Calu3 (cell line): ENCODE measurements at regions not wholly inside any gene's neighbourhood (a gene's known extent, or its start where the extent isn't known, plus 50 kb on each side); places are given as distances from the start of the nearest gene placed in this dataset.

Experiments
- BruUV-seq: library from RNA; stranded (reverse); fragments of 400-500 nt; replicated peaks from 2 replicates; lab custom pipeline; 2021; lab: Mats Ljungman, UMichigan
- CTCF ChIA-PET: fragments of 300-600 bp; sonication (Branson Sonifier 250); formaldehyde crosslinking; loops from one replicate; lab custom pipeline; 2022; ENCODE audit warnings: antibody characterized with exemption; lab: Charles Lee
- DNase-seq: peaks from one replicate; pipeline ENCODE4 v3.0.0; 2022
- H3K27ac Mint-ChIP-seq: one replicate; pipeline ENCODE4 v1.8.0; 2022; ENCODE audit warnings: mixed read lengths; ENCODE audit not compliant: unreplicated experiment
- H3K27me3 Mint-ChIP-seq: one replicate; pipeline ENCODE4 v1.8.0; 2022; ENCODE audit warnings: mixed read lengths; ENCODE audit not compliant: unreplicated experiment
- H3K36me3 Mint-ChIP-seq: one replicate; pipeline ENCODE4 v1.8.0; 2022; ENCODE audit warnings: mild to moderate bottlenecking, moderate library complexity, mixed read lengths; ENCODE audit not compliant: insufficient read depth, unreplicated experiment
- H3K4me1 Mint-ChIP-seq: one replicate; pipeline ENCODE4 v1.8.0; 2022; ENCODE audit warnings: mild to moderate bottlenecking, low read depth, mixed read lengths; ENCODE audit not compliant: unreplicated experiment
- H3K4me3 Mint-ChIP-seq: one replicate; pipeline ENCODE4 v1.8.0; 2022; ENCODE audit warnings: mild to moderate bottlenecking, low read depth, moderate library complexity, mixed read lengths; ENCODE audit not compliant: unreplicated experiment
- H3K9me3 Mint-ChIP-seq: one replicate; pipeline ENCODE4 v1.8.0; 2022; ENCODE audit warnings: low read depth, mixed read lengths; ENCODE audit not compliant: unreplicated experiment
- intact Hi-C: fragments of 100-400 bp; cut with micrococcal nuclease; formaldehyde crosslinking; loops from one replicate; pipeline ENCODE4 v1.10.0; 2022; ENCODE audit not compliant: unreplicated experiment
- TF ChIP-seq, protein P1 (sequence below): fragments of 200-600 bp; IDR thresholded peaks from one replicate; pipeline ENCODE4 v1.8.0; 2022; ENCODE audit warnings: antibody characterized with exemption; ENCODE audit not compliant: unreplicated experiment

DNA sequence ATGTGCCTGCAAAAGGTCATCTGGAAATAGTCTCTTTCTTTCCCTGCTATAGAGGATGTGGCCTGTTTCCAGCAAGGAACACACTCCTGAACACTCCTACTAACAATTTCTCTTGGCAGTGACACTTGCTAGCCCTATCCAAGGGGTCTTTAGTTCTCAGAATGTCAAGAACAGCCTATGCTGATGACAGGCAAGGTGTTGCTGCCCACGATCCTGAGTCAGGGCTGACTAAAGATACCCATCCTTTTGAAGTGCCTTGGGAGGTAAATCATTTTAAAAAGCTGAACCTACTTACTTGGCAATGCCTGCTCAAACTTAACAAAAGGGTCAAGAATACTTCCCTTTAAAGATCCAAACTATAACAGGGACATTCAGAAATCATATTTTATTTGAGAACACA is 1146.4 kb downstream of the VRK1 start:
- Mint-ChIP-seq H3K4me1 (no peaks in the 10 kb centered on the region), H3K36me3 (no peaks in the 10 kb centered on the region), H3K27me3 (no peaks in the 10 kb centered on the region), H3K27ac (no peak overlapping the region), H3K4me3 (no peak overlapping the region), H3K9me3 (peaks cover 19% of the 10 kb centered on the region)
- CTCF ChIA-PET, result no interaction called here
- DNase-seq, result no peak
- TF ChIP-seq, protein P1, sequence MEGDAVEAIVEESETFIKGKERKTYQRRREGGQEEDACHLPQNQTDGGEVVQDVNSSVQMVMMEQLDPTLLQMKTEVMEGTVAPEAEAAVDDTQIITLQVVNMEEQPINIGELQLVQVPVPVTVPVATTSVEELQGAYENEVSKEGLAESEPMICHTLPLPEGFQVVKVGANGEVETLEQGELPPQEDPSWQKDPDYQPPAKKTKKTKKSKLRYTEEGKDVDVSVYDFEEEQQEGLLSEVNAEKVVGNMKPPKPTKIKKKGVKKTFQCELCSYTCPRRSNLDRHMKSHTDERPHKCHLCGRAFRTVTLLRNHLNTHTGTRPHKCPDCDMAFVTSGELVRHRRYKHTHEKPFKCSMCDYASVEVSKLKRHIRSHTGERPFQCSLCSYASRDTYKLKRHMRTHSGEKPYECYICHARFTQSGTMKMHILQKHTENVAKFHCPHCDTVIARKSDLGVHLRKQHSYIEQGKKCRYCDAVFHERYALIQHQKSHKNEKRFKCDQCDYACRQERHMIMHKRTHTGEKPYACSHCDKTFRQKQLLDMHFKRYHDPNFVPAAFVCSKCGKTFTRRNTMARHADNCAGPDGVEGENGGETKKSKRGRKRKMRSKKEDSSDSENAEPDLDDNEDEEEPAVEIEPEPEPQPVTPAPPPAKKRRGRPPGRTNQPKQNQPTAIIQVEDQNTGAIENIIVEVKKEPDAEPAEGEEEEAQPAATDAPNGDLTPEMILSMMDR, result no peak
- intact Hi-C loops, result no loop called here
- BruUV-seq, result no TSS peak

DNA sequence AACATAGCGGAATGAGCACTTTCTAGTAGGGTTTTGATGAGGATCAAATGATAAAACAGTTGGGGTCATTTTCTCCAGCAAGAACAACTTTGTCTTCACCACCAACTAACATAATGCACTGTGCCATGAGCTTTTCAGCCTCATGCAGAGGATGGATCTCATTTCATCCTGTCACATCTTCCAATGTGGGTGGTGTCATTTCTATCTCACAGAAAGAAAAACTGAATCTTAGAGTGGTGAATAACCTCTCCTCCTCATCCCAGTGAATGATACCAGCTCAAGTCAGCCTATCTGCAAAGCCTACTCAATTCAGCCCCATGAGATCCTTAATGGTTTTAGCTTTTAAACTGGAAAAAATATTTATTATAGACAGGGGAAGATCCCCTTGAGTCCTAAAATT is 1147.2 kb downstream of the VRK1 start:
- BruUV-seq, result no TSS peak
- CTCF ChIA-PET, result no interaction called here
- H3K4me1 Mint-ChIP-seq, result no peaks in the 10 kb centered on the region
- intact Hi-C loops, result no loop called here
- H3K27ac Mint-ChIP-seq, result no peak overlapping the region
- H3K36me3 Mint-ChIP-seq, result no peaks in the 10 kb centered on the region
- no peak overlapping the region for H3K4me3 Mint-ChIP-seq
- no peaks in the 10 kb centered on the region for H3K27me3 Mint-ChIP-seq
- peaks cover 17% of the 10 kb centered on the region for H3K9me3 Mint-ChIP-seq
- TF ChIP-seq, protein P1, result no peak
- DNase-seq, result no peak

DNA sequence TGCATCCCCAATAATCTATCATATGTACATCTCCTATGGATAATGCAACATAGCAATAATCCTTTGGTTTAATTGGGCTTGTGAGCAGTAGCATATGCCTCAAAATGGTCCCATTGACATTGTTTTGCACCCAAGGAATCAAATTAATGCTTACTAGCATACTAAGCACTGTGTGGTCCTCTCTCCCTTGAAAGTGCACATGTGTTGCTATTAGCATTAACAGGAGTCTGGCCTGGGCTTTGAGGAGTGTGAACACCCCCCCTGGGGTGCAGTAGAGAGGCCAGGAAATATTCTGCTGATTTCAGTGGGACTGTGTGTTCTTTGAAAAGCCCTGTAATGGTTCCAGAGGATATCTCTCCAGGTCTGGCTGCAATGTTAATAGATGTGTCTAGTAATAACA is 1148.4 kb downstream of the VRK1 start:
- Mint-ChIP-seq H3K27ac (no peak overlapping the region), H3K4me3 (no peak overlapping the region), H3K9me3 (peaks cover 14% of the 10 kb centered on the region), H3K4me1 (no peaks in the 10 kb centered on the region), H3K27me3 (no peaks in the 10 kb centered on the region), H3K36me3 (no peaks in the 10 kb centered on the region)
- BruUV-seq, result no TSS peak
- intact Hi-C loops, result no loop called here
- no peak for DNase-seq
- CTCF ChIA-PET, result no interaction called here
- TF ChIP-seq, protein P1, result no peak

DNA sequence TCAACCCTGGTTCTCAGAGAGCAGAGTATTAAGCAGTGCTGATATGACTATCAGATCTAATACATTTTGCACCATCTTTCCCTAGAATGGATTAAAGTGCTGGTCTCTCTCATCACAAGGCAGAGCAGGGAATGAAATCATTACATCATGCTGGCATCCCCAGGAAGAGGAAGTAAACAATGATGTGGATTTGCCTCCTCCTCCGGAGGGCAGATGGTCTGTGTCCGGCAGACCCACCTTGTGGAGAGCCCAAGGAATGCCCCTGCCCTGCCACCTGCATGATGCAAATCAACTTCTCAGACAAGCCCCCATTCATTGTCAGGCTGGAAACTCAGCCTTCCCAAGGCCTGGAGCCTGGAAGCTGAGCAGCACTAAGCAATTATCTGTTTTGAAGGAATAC is 1149.1 kb downstream of the VRK1 start:
- no TSS peak for BruUV-seq
- Mint-ChIP-seq H3K27me3 (no peaks in the 10 kb centered on the region), H3K4me3 (no peak overlapping the region), H3K27ac (no peak overlapping the region), H3K9me3 (peaks cover 14% of the 10 kb centered on the region), H3K36me3 (no peaks in the 10 kb centered on the region), H3K4me1 (no peaks in the 10 kb centered on the region)
- CTCF ChIA-PET, result no interaction called here
- TF ChIP-seq, protein P1, result no peak
- DNase-seq, result no peak
- intact Hi-C loops, result no loop called here
